ENCODE measurements at regions not wholly inside any gene's neighbourhood (a gene's known extent, or its start where the extent isn't known, plus 50 kb on each side); places are given as distances from the start of the nearest gene placed in this dataset.
A peak's percentile ranks its signal among the peaks of the same experiment; 100 is the strongest.

- no peaks in the 10 kb centered on the region for H3K36me3 ChIP-seq (replicated peaks in 1 of 2; ENCODE audit: control insufficient read depth in 1 of 2, insufficient read depth in 2 of 2, low read length in 1 of 2)
- no peaks in the 10 kb centered on the region; a peak in 1 of 4 replicates for H3K4me1 ChIP-seq (ENCODE audit: control insufficient read depth in 1 of 2, insufficient read depth in 2 of 2, low read depth in 1 of 2, low read length in 1 of 2)
- H4K20me1 ChIP-seq (ENCODE audit: insufficient read depth) = no peaks in the 10 kb centered on the region
- no peaks in the 10 kb centered on the region for H3K27me3 ChIP-seq (ENCODE audit: insufficient read depth)
- no peaks in the 10 kb centered on the region for H3K9me3 ChIP-seq
- H3K9ac ChIP-seq = no peak overlapping the region
- H3F3A ChIP-seq (replicated peaks; ENCODE audit: insufficient read depth) = no peaks in the 10 kb centered on the region
- peak; percentile 20 for DNase-seq
- TF ChIP-seq TEAD4 (IDR thresholded peaks at IDR 0.05; ENCODE audit: borderline replicate concordance, insufficient read depth) (no peak), CHD2 (IDR thresholded peaks at IDR 0.05; ENCODE audit: low read length, partially characterized antibody) (no peak), MEF2A (IDR thresholded peaks at IDR 0.05; ENCODE audit: borderline replicate concordance, low read depth) (no peak), ELF1 (IDR thresholded peaks at IDR 0.05) (no peak), RFX5 (IDR thresholded peaks at IDR 0.05; ENCODE audit: low read length) (no peak), EP300 (IDR thresholded peaks at IDR 0.05; ENCODE audit: borderline replicate concordance in 1 of 2, low read depth in 1 of 2, low read length in 1 of 2) (no peak), MXI1 (IDR thresholded peaks at IDR 0.05; ENCODE audit: low read depth, low read length) (no peak), RXRA (IDR thresholded peaks at IDR 0.05; ENCODE audit: borderline replicate concordance, low read depth) (no peak)
- no peak overlapping the region for H3K4me2 ChIP-seq
- 57% methylated on average over 5 of the region's 6 CpGs for WGBS (ENCODE audit: low lambda C conversion rate)
- CTCF ChIA-PET = no interaction called here
- H3K4me3 ChIP-seq (ENCODE audit: low read depth in 2 of 2, low read length in 1 of 2) = no peak overlapping the region
- POLR2A ChIA-PET = no interaction called here
- H3K27ac ChIP-seq (ENCODE audit: low read depth in 2 of 2, low read length in 1 of 2) = no peak overlapping the region
- no peak overlapping the region for H2AFZ ChIP-seq (ENCODE audit: low read depth)
- H3K9me2 ChIP-seq = no peaks in the 10 kb centered on the region
- H3K79me2 ChIP-seq (ENCODE audit: insufficient read depth) = no peaks in the 10 kb centered on the region
These were observed 63.0 kb downstream of the MINAR1 start for GRCh38 chr15:79494963-79495755.

- Histone ChIP-seq H3K36me3 (replicated peaks in 1 of 2; ENCODE audit: control insufficient read depth in 1 of 2, insufficient read depth in 2 of 2, low read length in 1 of 2) (no peaks in the 10 kb centered on the region), H3K27me3 (ENCODE audit: insufficient read depth) (no peaks in the 10 kb centered on the region)
These were observed 63.6 kb downstream of the MINAR1 start for GRCh38 chr15:79495775-79496174.

More at GRCh38 chr15:79495775-79496174, 63.6 kb downstream of the MINAR1 start:
- ChIA-PET CTCF (no interaction called here), POLR2A (no interaction called here)
- Histone ChIP-seq H2AFZ (ENCODE audit: low read depth) (no peak overlapping the region), H3F3A (replicated peaks; ENCODE audit: insufficient read depth) (no peaks in the 10 kb centered on the region), H3K9me3 (no peaks in the 10 kb centered on the region), H4K20me1 (ENCODE audit: insufficient read depth) (no peaks in the 10 kb centered on the region), H3K4me1 (ENCODE audit: control insufficient read depth in 1 of 2, insufficient read depth in 2 of 2, low read depth in 1 of 2, low read length in 1 of 2) (no peaks in the 10 kb centered on the region; a peak in 1 of 4 replicates), H3K79me2 (ENCODE audit: insufficient read depth) (no peaks in the 10 kb centered on the region), H3K4me2 (no peak overlapping the region), H3K4me3 (ENCODE audit: low read depth in 2 of 2, low read length in 1 of 2) (no peak overlapping the region), H3K27ac (ENCODE audit: low read depth in 2 of 2, low read length in 1 of 2) (no peak overlapping the region), H3K9ac (no peak overlapping the region), H3K9me2 (no peaks in the 10 kb centered on the region)
- DNase-seq = no peak
- WGBS (ENCODE audit: low lambda C conversion rate) = 38% methylated on average over 2 of the region's 2 CpGs
- TF ChIP-seq TEAD4 (IDR thresholded peaks at IDR 0.05; ENCODE audit: borderline replicate concordance, insufficient read depth) (no peak), SIN3A (IDR thresholded peaks at IDR 0.05; ENCODE audit: borderline replicate concordance, low read depth, low read length) (no peak), NRF1 (IDR thresholded peaks at IDR 0.05; ENCODE audit: low read depth, low read length) (no peak), POLR2AphosphoS5 (IDR thresholded peaks at IDR 0.05; ENCODE audit: low read depth, low read length) (no peak), RAD21 (IDR thresholded peaks at IDR 0.05; ENCODE audit: low read length) (no peak), ELF1 (IDR thresholded peaks at IDR 0.05) (no peak), FOXJ3 (CRISPR knock-in tag; IDR thresholded peaks at IDR 0.05) (no peak), MEF2A (IDR thresholded peaks at IDR 0.05; ENCODE audit: borderline replicate concordance, low read depth) (no peak), REST (IDR thresholded peaks at IDR 0.05; ENCODE audit: low read depth, low read length) (no peak)
- TF ChIP-seq, protein P1, sequence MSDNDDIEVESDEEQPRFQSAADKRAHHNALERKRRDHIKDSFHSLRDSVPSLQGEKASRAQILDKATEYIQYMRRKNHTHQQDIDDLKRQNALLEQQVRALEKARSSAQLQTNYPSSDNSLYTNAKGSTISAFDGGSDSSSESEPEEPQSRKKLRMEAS (IDR thresholded peaks at IDR 0.05; ENCODE audit: low read depth) = no peak
